Fibroblast of lung (primary cell): ENCODE measurements at regions not wholly inside any gene's neighbourhood (a gene's known extent, or its start where the extent isn't known, plus 50 kb on each side); places are given as distances from the start of the nearest gene placed in this dataset.

Experiments used
- CTCF ChIP-seq, 2 donors: IDR thresholded peaks in 1 of 2; conservative IDR thresholded peaks in 1 of 2; 1 replicate in 1 of 2; 2 replicates in 1 of 2; pipeline ENCODE4 v1.5.1; 2011 to 2012; ENCODE audit warnings: low read length in 2 of 2, control low read depth in 1 of 2, inconsistent platforms in 1 of 2, low read depth in 1 of 2, mild to moderate bottlenecking in 1 of 2
- EZH2 ChIP-seq: IDR thresholded peaks from 2 replicates; pipeline ENCODE4 v1.5.1; 2012; ENCODE audit warnings: low read length, control low read depth, mild to moderate bottlenecking; ENCODE audit errors: missing control alignments

GRCh38 chr5:170164921-170165320 lies 59.2 kb downstream of the FOXI1 start:
- TF ChIP-seq EZH2: no peak
- no peak for TF ChIP-seq CTCF (conservative IDR thresholded peaks at IDR 0.05 in 1 of 2, IDR thresholded peaks at IDR 0.05 in 1 of 2; ENCODE audit: low read depth in 1 of 2, low read length in 2 of 2)
